NT2/D1 (cell line): ENCODE measurements at regions not wholly inside any gene's neighbourhood (a gene's known extent, or its start where the extent isn't known, plus 50 kb on each side); places are given as distances from the start of the nearest gene placed in this dataset.
"Not testable (repeated sequence)": the region's sequence is repeated elsewhere in the genome, so short reads cannot be mapped to it uniquely, and the experiment has no call there.

Source experiments
- SUZ12 ChIP-seq: IDR thresholded peaks from 2 replicates; pipeline ENCODE4 v1.6.1; 2011; ENCODE audit not compliant: insufficient read length, insufficient read depth; ENCODE audit errors: extremely low read depth
- YY1 ChIP-seq: IDR thresholded peaks from 2 replicates; pipeline ENCODE4 v1.6.1; 2011; ENCODE audit not compliant: insufficient read length, insufficient read depth

GRCh38 chr4:137789263-137789662 lies 257.0 kb upstream of the PCDH18 start:
- not testable (repeated sequence) for TF ChIP-seq YY1, SUZ12
